Keratinocyte (primary cell): ENCODE measurements at regions not wholly inside any gene's neighbourhood (a gene's known extent, or its start where the extent isn't known, plus 50 kb on each side); places are given as distances from the start of the nearest gene placed in this dataset.

Experiments used
- DNase-seq: peaks from one replicate; pipeline ENCODE4 v3.0.0-alpha.2; 2011; ENCODE audit warnings: low read depth, missing footprints, low spot score
- FAIRE-seq: peaks from 2 replicates; lab custom pipeline; 2011; peaks lifted over from hg19 to GRCh38; lab: Jason Lieb, UNC
- H2AFZ ChIP-seq: 2 replicates; pipeline ENCODE4 v1.6.0; 2012; ENCODE audit warnings: low read length, control low read depth, inconsistent platforms; ENCODE audit not compliant: control insufficient read depth
- H3K27ac ChIP-seq: 2 replicates; pipeline ENCODE4 v1.5.1; 2011; ENCODE audit warnings: low read length; ENCODE audit not compliant: control insufficient read depth, insufficient read depth
- H3K27me3 ChIP-seq: 3 replicates; pipeline ENCODE4 v1.6.0; 2011; ENCODE audit warnings: low read length; ENCODE audit not compliant: control insufficient read depth, insufficient read depth; ENCODE audit errors: extremely low read depth
- H3K36me3 ChIP-seq, 2 experiments: 2 replicates in 1 of 2; 3 replicates in 1 of 2; pipeline ENCODE4 v1.5.1; 2011; ENCODE audit warnings: low read length in 2 of 2, mild to moderate bottlenecking in 1 of 2; ENCODE audit not compliant: control insufficient read depth in 2 of 2, insufficient read depth in 2 of 2; ENCODE audit errors: extremely low read depth in 1 of 2
- H3K4me1 ChIP-seq: 3 replicates; pipeline ENCODE4 v1.5.1; 2011; ENCODE audit warnings: low read length; ENCODE audit not compliant: control insufficient read depth, insufficient read depth; ENCODE audit errors: extremely low read depth
- H3K4me2 ChIP-seq: 3 replicates; pipeline ENCODE4 v1.6.0; 2011; ENCODE audit warnings: low read depth, low read length; ENCODE audit not compliant: control insufficient read depth, insufficient read depth; ENCODE audit errors: extremely low read depth
- H3K4me3 ChIP-seq, 3 experiments: fragments of 200-600 bp in 1 of 3; sonication (generic) in 1 of 3; 2 replicates in 2 of 3; 3 replicates in 1 of 3; pipeline ENCODE4 v1.5.1; 2011 to 2016; ENCODE audit warnings: low read length in 3 of 3, mild to moderate bottlenecking in 3 of 3, control low read depth in 2 of 3, inconsistent platforms in 1 of 3, low read depth in 1 of 3, mixed read lengths in 1 of 3, mixed run types in 1 of 3, moderate library complexity in 1 of 3; ENCODE audit not compliant: control insufficient read depth in 2 of 3, insufficient read depth in 2 of 3; ENCODE audit errors: extremely low read depth in 1 of 3
- H3K79me2 ChIP-seq: 2 replicates; pipeline ENCODE4 v1.6.0; 2012; ENCODE audit warnings: low read length; ENCODE audit not compliant: control insufficient read depth, insufficient read depth
- H3K9ac ChIP-seq: 3 replicates; pipeline ENCODE4 v1.6.0; 2011; ENCODE audit warnings: low read length; ENCODE audit not compliant: control insufficient read depth, insufficient read depth; ENCODE audit errors: extremely low read depth
- H3K9me1 ChIP-seq: 3 replicates; pipeline ENCODE4 v1.6.0; 2011; ENCODE audit warnings: low read length; ENCODE audit not compliant: control insufficient read depth, insufficient read depth; ENCODE audit errors: extremely low read depth
- H3K9me3 ChIP-seq: 2 replicates; pipeline ENCODE4 v1.5.1; 2012; ENCODE audit warnings: low read depth, low read length; ENCODE audit not compliant: control insufficient read depth
- H4K20me1 ChIP-seq: 3 replicates; pipeline ENCODE4 v1.6.0; 2011; ENCODE audit warnings: low read length; ENCODE audit not compliant: control insufficient read depth, insufficient read depth; ENCODE audit errors: extremely low read depth
- CTCF ChIP-seq, 3 experiments: IDR thresholded peaks in 1 of 3; conservative IDR thresholded peaks in 1 of 3; optimal IDR thresholded peaks in 1 of 3; 2 replicates in 2 of 3; 3 replicates in 1 of 3; pipeline versions ENCODE3 to v1.5.1; 2011; ENCODE audit warnings: low read length in 3 of 3, mild to moderate bottlenecking in 3 of 3, moderate library complexity in 2 of 3, control low read depth in 1 of 3, inconsistent platforms in 1 of 3; ENCODE audit not compliant: insufficient read depth in 2 of 3; ENCODE audit errors: extremely low read depth in 1 of 3
- EZH2 ChIP-seq: IDR thresholded peaks from one replicate; pipeline ENCODE4 v1.6.1; 2012; ENCODE audit warnings: inconsistent platforms, mild to moderate bottlenecking, low read length, moderate library complexity
- dilution Hi-C: fragments of 300-500 bp; cut with MboI; formaldehyde crosslinking; loops from one replicate; pipeline ENCODE4 v1.7.0; 2020; ENCODE audit warnings: low sequenced_read_pairs; ENCODE audit not compliant: extremely low pct_ligation_motif_present

- no peak overlapping the region for H3K9ac ChIP-seq
- no peaks in the 10 kb centered on the region for H4K20me1 ChIP-seq
- H3K4me1 ChIP-seq: no peaks in the 10 kb centered on the region
- no peak overlapping the region for H3K27ac ChIP-seq
- dilution Hi-C loops: no loop called here
- H2AFZ ChIP-seq: no peak overlapping the region
- no peaks in the 10 kb centered on the region for H3K79me2 ChIP-seq
- DNase-seq: no peak
- no peaks in the 10 kb centered on the region for H3K27me3 ChIP-seq
- H3K36me3 ChIP-seq: no peaks in the 10 kb centered on the region
- TF ChIP-seq EZH2 (no peak), CTCF (optimal IDR thresholded peaks at IDR 0.05 in 1 of 3, IDR thresholded peaks at IDR 0.05 in 1 of 3, conservative IDR thresholded peaks at IDR 0.05 in 1 of 3; ENCODE audit: extremely low read depth in 1 of 3, insufficient read depth in 2 of 3, low read length in 3 of 3) (no peak)
- no peak for FAIRE-seq
- H3K9me3 ChIP-seq: no peaks in the 10 kb centered on the region
- no peak overlapping the region for H3K4me2 ChIP-seq
- no peak overlapping the region for H3K4me3 ChIP-seq
- H3K9me1 ChIP-seq: no peaks in the 10 kb centered on the region
Measured at GRCh38 chr2:195021711-195022507, 635.1 kb upstream of the SLC39A10 start.

- no peak overlapping the region for H2AFZ ChIP-seq
- FAIRE-seq: no peak
- dilution Hi-C loops: no loop called here
- no peaks in the 10 kb centered on the region for H3K9me3 ChIP-seq
- no peaks in the 10 kb centered on the region for H4K20me1 ChIP-seq
- no peak overlapping the region for H3K27ac ChIP-seq
- no peak overlapping the region for H3K4me3 ChIP-seq
- no peak overlapping the region for H3K4me2 ChIP-seq
- no peaks in the 10 kb centered on the region for H3K79me2 ChIP-seq
- H3K9me1 ChIP-seq: no peaks in the 10 kb centered on the region
- no peaks in the 10 kb centered on the region for H3K36me3 ChIP-seq
- DNase-seq: no peak
- no peaks in the 10 kb centered on the region for H3K4me1 ChIP-seq
- TF ChIP-seq EZH2 (no peak), CTCF (optimal IDR thresholded peaks at IDR 0.05 in 1 of 3, IDR thresholded peaks at IDR 0.05 in 1 of 3, conservative IDR thresholded peaks at IDR 0.05 in 1 of 3; ENCODE audit: extremely low read depth in 1 of 3, insufficient read depth in 2 of 3, low read length in 3 of 3) (no peak)
- H3K9ac ChIP-seq: no peak overlapping the region
- H3K27me3 ChIP-seq: no peaks in the 10 kb centered on the region
Measured at GRCh38 chr2:195018462-195018861, 638.6 kb upstream of the SLC39A10 start.
